Loucy (cell line): ENCODE measurements at regions not wholly inside any gene's neighbourhood (a gene's known extent, or its start where the extent isn't known, plus 50 kb on each side); places are given as distances from the start of the nearest gene placed in this dataset.

ENCODE experiments used
- H2AFZ ChIP-seq: fragments of 200-600 bp; sonication (generic); 2 replicates; pipeline ENCODE4 v1.6.0; 2016; ENCODE audit warnings: antibody characterized with exemption, mild to moderate bottlenecking, low read length, moderate library complexity
- H3F3A ChIP-seq: fragments of 200-600 bp; 2 replicates; pipeline ENCODE4 v1.6.0; 2016; ENCODE audit warnings: antibody characterized with exemption, low read depth, mild to moderate bottlenecking
- H3K27me3 ChIP-seq: fragments of 200-600 bp; sonication (generic); 2 replicates; pipeline ENCODE4 v1.6.1; 2014; ENCODE audit warnings: low read length, mild to moderate bottlenecking; ENCODE audit not compliant: insufficient read depth, poor library complexity, severe bottlenecking
- H3K36me3 ChIP-seq: fragments of 200-600 bp; sonication (generic); 2 replicates; pipeline ENCODE4 v1.6.1; 2016; ENCODE audit warnings: low read length; ENCODE audit not compliant: insufficient read depth
- H3K4me1 ChIP-seq: fragments of 200-600 bp; sonication (generic); 2 replicates; pipeline ENCODE4 v1.5.1; 2014; ENCODE audit warnings: low read length, mild to moderate bottlenecking; ENCODE audit not compliant: insufficient read depth, poor library complexity, severe bottlenecking
- H3K4me2 ChIP-seq: fragments of 200-600 bp; sonication (generic); 2 replicates; pipeline ENCODE4 v1.6.0; 2014; ENCODE audit warnings: antibody characterized with exemption, low read length, low read depth, mild to moderate bottlenecking; ENCODE audit not compliant: poor library complexity, severe bottlenecking
- H3K4me3 ChIP-seq: fragments of 200-600 bp; sonication (generic); 2 replicates; pipeline ENCODE4 v1.5.1; 2014; ENCODE audit warnings: low read length, mild to moderate bottlenecking, mixed read lengths; ENCODE audit not compliant: poor library complexity, severe bottlenecking
- H3K79me2 ChIP-seq: fragments of 200-600 bp; sonication (generic); 2 replicates; pipeline ENCODE4 v1.6.1; 2014; ENCODE audit warnings: low read length; ENCODE audit not compliant: insufficient read depth
- H3K9ac ChIP-seq: fragments of 200-600 bp; sonication (generic); 2 replicates; pipeline ENCODE4 v1.6.0; 2014; ENCODE audit warnings: mild to moderate bottlenecking, low read depth, low read length, moderate library complexity; ENCODE audit not compliant: poor library complexity, severe bottlenecking
- H3K9me2 ChIP-seq: fragments of 200-600 bp; sonication (generic); replicated peaks from 2 replicates; pipeline ENCODE4 v1.6.1; 2016; ENCODE audit warnings: low read depth, low read length, mixed read lengths
- H3K9me3 ChIP-seq: fragments of 200-600 bp; sonication (generic); 2 replicates; pipeline ENCODE4 v1.6.1; 2014; ENCODE audit warnings: mild to moderate bottlenecking, antibody characterized with exemption, low read length, low read depth; ENCODE audit not compliant: insufficient read depth
- H4K20me1 ChIP-seq: fragments of 200-600 bp; sonication (generic); 2 replicates; pipeline ENCODE4 v1.6.0; 2014; ENCODE audit warnings: antibody characterized with exemption, low read length, mild to moderate bottlenecking; ENCODE audit not compliant: insufficient read depth, poor library complexity, severe bottlenecking
- CTCF ChIP-seq: fragments of 200-600 bp; sonication (generic); conservative IDR thresholded peaks from 2 replicates; pipeline ENCODE4 v1.5.1; 2014; ENCODE audit warnings: mild to moderate bottlenecking, antibody characterized with exemption, low read length
- EZH2phosphoT487 ChIP-seq: fragments of 200-600 bp; IDR thresholded peaks from 2 replicates; pipeline ENCODE4 v1.6.1; 2018; ENCODE audit warnings: antibody characterized with exemption, mild to moderate bottlenecking, moderate library complexity, borderline replicate concordance

GRCh38 chr6:159443417-159443920 lies 249.6 kb downstream of the SOD2 start:
- no peak for TF ChIP-seq CTCF
- TF ChIP-seq EZH2phosphoT487 = no peak
- Histone ChIP-seq H3K4me2 (no peak overlapping the region), H3K36me3 (no peaks in the 10 kb centered on the region), H3K4me1 (no peaks in the 10 kb centered on the region), H3F3A (no peaks in the 10 kb centered on the region), H3K9me2 (no peaks in the 10 kb centered on the region), H3K9ac (no peak overlapping the region), H3K79me2 (no peaks in the 10 kb centered on the region), H2AFZ (no peak overlapping the region), H4K20me1 (no peaks in the 10 kb centered on the region), H3K27me3 (no peaks in the 10 kb centered on the region), H3K9me3 (no peaks in the 10 kb centered on the region), H3K4me3 (no peak overlapping the region)

- no peaks in the 10 kb centered on the region for H4K20me1 ChIP-seq
- no peak overlapping the region for H3K4me2 ChIP-seq
Observed at GRCh38 chr6:159441704-159441981, 251.4 kb downstream of the SOD2 start.

GRCh38 chr6:159440911-159441703 lies 251.9 kb downstream of the SOD2 start:
- Histone ChIP-seq H3K4me3 (no peak overlapping the region), H3K27me3 (no peaks in the 10 kb centered on the region), H3K9me2 (no peaks in the 10 kb centered on the region), H3K4me1 (no peaks in the 10 kb centered on the region), H3F3A (no peaks in the 10 kb centered on the region), H3K4me2 (no peak overlapping the region), H3K9me3 (no peaks in the 10 kb centered on the region; the same call in 1 of the 2 replicates), H3K79me2 (no peaks in the 10 kb centered on the region), H3K9ac (no peak overlapping the region), H3K36me3 (no peaks in the 10 kb centered on the region), H4K20me1 (no peaks in the 10 kb centered on the region), H2AFZ (no peak overlapping the region)
- TF ChIP-seq EZH2phosphoT487 (no peak), CTCF (no peak)

More at GRCh38 chr6:159441704-159441981, 251.4 kb downstream of the SOD2 start:
- H3K9me2 ChIP-seq = no peaks in the 10 kb centered on the region
- no peaks in the 10 kb centered on the region for H3K79me2 ChIP-seq
- no peaks in the 10 kb centered on the region for H3F3A ChIP-seq
- no peak overlapping the region for H2AFZ ChIP-seq
- no peak overlapping the region for H3K9ac ChIP-seq
- H3K27me3 ChIP-seq = no peaks in the 10 kb centered on the region
- no peaks in the 10 kb centered on the region for H3K36me3 ChIP-seq
- no peaks in the 10 kb centered on the region for H3K4me1 ChIP-seq
- TF ChIP-seq CTCF (no peak), EZH2phosphoT487 (no peak)
- H3K4me3 ChIP-seq = no peak overlapping the region
- H3K9me3 ChIP-seq = no peaks in the 10 kb centered on the region; the same call in 1 of the 2 replicates
